ENCODE measurements at regions not wholly inside any gene's neighbourhood (a gene's known extent, or its start where the extent isn't known, plus 50 kb on each side); places are given as distances from the start of the nearest gene placed in this dataset.

DNA sequence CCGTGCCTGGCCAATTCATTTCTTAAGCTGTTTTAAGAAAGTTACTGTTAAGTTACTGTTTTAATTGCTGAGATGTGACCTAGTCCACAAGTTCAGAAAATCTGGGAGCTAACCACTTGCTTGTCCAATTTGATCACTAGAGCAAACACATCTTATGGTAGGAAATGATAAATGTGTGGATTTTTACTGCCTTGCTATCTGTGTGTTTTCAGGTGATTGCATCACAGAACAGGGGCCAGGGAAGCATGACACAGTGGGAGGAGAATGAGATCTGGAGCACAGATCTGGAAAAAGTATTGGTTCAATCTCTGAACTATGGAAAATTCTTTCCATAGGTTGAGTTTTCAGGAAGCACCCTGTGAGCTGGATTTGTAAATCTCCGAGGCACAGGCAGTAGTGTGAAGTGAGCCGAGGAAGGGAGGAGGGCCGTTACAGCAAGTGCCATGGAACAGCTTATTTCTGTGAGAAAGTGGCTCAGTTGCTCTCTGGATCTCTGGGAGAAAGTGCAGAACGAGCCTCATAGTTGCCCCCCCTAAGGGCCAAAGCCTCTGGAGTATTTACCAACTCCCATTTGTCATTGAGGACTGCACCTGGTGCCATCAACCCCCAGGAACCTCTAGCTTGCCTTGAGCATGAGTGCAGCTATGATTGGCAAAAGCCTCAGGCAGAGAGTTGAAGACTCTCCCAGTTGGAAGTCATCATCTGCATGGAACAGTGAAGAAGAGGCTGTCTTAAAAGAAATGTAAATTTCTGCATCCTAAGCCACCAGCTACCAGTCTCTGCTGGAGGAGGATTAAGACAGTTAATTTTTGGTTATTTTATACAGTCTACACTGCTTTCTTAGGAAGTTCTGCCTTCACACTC, 161.8 kb upstream of the CLINT1 start:
- TF ChIP-seq, protein P1, sequence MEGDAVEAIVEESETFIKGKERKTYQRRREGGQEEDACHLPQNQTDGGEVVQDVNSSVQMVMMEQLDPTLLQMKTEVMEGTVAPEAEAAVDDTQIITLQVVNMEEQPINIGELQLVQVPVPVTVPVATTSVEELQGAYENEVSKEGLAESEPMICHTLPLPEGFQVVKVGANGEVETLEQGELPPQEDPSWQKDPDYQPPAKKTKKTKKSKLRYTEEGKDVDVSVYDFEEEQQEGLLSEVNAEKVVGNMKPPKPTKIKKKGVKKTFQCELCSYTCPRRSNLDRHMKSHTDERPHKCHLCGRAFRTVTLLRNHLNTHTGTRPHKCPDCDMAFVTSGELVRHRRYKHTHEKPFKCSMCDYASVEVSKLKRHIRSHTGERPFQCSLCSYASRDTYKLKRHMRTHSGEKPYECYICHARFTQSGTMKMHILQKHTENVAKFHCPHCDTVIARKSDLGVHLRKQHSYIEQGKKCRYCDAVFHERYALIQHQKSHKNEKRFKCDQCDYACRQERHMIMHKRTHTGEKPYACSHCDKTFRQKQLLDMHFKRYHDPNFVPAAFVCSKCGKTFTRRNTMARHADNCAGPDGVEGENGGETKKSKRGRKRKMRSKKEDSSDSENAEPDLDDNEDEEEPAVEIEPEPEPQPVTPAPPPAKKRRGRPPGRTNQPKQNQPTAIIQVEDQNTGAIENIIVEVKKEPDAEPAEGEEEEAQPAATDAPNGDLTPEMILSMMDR (IDR thresholded peaks at IDR 0.05): no peak
- no peak for TF ChIP-seq POLR2A (IDR thresholded peaks at IDR 0.05)
